ENCODE measurements at regions not wholly inside any gene's neighbourhood (a gene's known extent, or its start where the extent isn't known, plus 50 kb on each side); places are given as distances from the start of the nearest gene placed in this dataset.
A peak's percentile ranks its signal among the peaks of the same experiment; 100 is the strongest.
"Not testable (repeated sequence)": the region's sequence is repeated elsewhere in the genome, so short reads cannot be mapped to it uniquely, and the experiment has no call there.

GRCh38 chr3:143179603-143180002 is 60.0 kb downstream of the CHST2 start:
- no peaks in the 10 kb centered on the region for H3K36me3 Mint-ChIP-seq
- no peak overlapping the region for H3K4me3 Mint-ChIP-seq
- peaks cover 0 to 2% (median 2%) of the 10 kb centered on the region in 3 donors for H3K27me3 Mint-ChIP-seq (ENCODE audit: low read depth in 3 of 3)
- no peaks in the 10 kb centered on the region for H3K27me3 ChIP-seq (ENCODE audit: control insufficient read depth in 2 of 2, insufficient read depth in 2 of 2, low read length in 2 of 2)
- H2AFZ ChIP-seq (ENCODE audit: insufficient read depth, low read depth, low read length, poor library complexity, severe bottlenecking): no peak overlapping the region
- peaks cover 0 to 5% (median 2%) of the 10 kb centered on the region in 7 donors for H3K9me3 Mint-ChIP-seq
- no peak overlapping the region for H3K4me3 ChIP-seq (replicated peaks in 1 of 3; ENCODE audit: low read depth in 2 of 3, low read length in 3 of 3)
- H3K4me1 ChIP-seq (ENCODE audit: control insufficient read depth in 1 of 2, insufficient read depth in 2 of 2, low read length in 2 of 2): peaks cover 22 to 38% of the 10 kb centered on the region in 2 donors
- WGBS (ENCODE audit: insufficient coverage): 46% methylated on average over 2 of the region's 5 CpGs
- H3K36me3 ChIP-seq (replicated peaks in 1 of 2; ENCODE audit: control insufficient read depth in 1 of 2, insufficient read depth in 2 of 2, low read length in 2 of 2): no peaks in the 10 kb centered on the region
- no peaks in the 10 kb centered on the region for H4K20me1 ChIP-seq (ENCODE audit: insufficient read depth, low read length)
- H3K27ac ChIP-seq (ENCODE audit: low read depth in 1 of 2, low read length in 2 of 2): no peak overlapping the region
- H3K79me2 ChIP-seq (ENCODE audit: insufficient read depth, low read length): no peaks in the 10 kb centered on the region
- no peak overlapping the region for H3K9ac ChIP-seq (ENCODE audit: insufficient read depth, low read length, poor library complexity, severe bottlenecking)
- no peak for TF ChIP-seq CTCF (IDR thresholded peaks at IDR 0.05)
- intact Hi-C loops (cut with micrococcal nuclease): no loop called here
- peak overlapping the region in 2 of 7 donors; percentile 24 to 63 for H3K27ac Mint-ChIP-seq
- peaks cover 39% of the 10 kb centered on the region for H3K4me1 Mint-ChIP-seq
- no peak overlapping the region for H3K4me2 ChIP-seq (replicated peaks; ENCODE audit: extremely low read depth, low read length, poor library complexity, severe bottlenecking)
- H3K9me3 ChIP-seq (replicated peaks in 1 of 2; ENCODE audit: control insufficient read depth in 1 of 2, insufficient read depth in 1 of 2, low read length in 2 of 2): no peaks in the 10 kb centered on the region
- no peak for DNase-seq

- H4K20me1 ChIP-seq (ENCODE audit: insufficient read depth, low read length); H3K27ac Mint-ChIP-seq; H3K79me2 ChIP-seq (ENCODE audit: insufficient read depth, low read length); H3K4me3 ChIP-seq (replicated peaks in 1 of 3; ENCODE audit: low read depth in 2 of 3, low read length in 3 of 3); intact Hi-C loops (cut with micrococcal nuclease); H3K27ac ChIP-seq (ENCODE audit: low read depth in 1 of 2, low read length in 2 of 2); H3K4me3 Mint-ChIP-seq; H3K27me3 Mint-ChIP-seq (ENCODE audit: low read depth in 3 of 3); H3K9me3 ChIP-seq (replicated peaks in 1 of 2; ENCODE audit: control insufficient read depth in 1 of 2, insufficient read depth in 1 of 2, low read length in 2 of 2); DNase-seq; H3K4me2 ChIP-seq (replicated peaks; ENCODE audit: extremely low read depth, low read length, poor library complexity, severe bottlenecking); H2AFZ ChIP-seq (ENCODE audit: insufficient read depth, low read depth, low read length, poor library complexity, severe bottlenecking); H3K27me3 ChIP-seq (ENCODE audit: control insufficient read depth in 2 of 2, insufficient read depth in 2 of 2, low read length in 2 of 2); H3K36me3 ChIP-seq (replicated peaks in 1 of 2; ENCODE audit: control insufficient read depth in 1 of 2, insufficient read depth in 2 of 2, low read length in 2 of 2); H3K36me3 Mint-ChIP-seq; H3K9ac ChIP-seq (ENCODE audit: insufficient read depth, low read length, poor library complexity, severe bottlenecking); H3K9me3 Mint-ChIP-seq: not testable (repeated sequence)
- H3K4me1 ChIP-seq (ENCODE audit: control insufficient read depth in 1 of 2, insufficient read depth in 2 of 2, low read length in 2 of 2): peaks cover 22 to 38% of the 10 kb centered on the region in 2 donors
- H3K4me1 Mint-ChIP-seq: peaks cover 39% of the 10 kb centered on the region
- WGBS (ENCODE audit: insufficient coverage): no CpG with 5 or more reads among the region's 2 CpGs
Measured at GRCh38 chr3:143180860-143181259, 61.3 kb downstream of the CHST2 start.

- H3K4me3 Mint-ChIP-seq; H3K27me3 Mint-ChIP-seq (ENCODE audit: low read depth in 3 of 3); H2AFZ ChIP-seq (ENCODE audit: insufficient read depth, low read depth, low read length, poor library complexity, severe bottlenecking); H4K20me1 ChIP-seq (ENCODE audit: insufficient read depth, low read length); H3K27ac ChIP-seq (ENCODE audit: low read depth in 1 of 2, low read length in 2 of 2); DNase-seq; H3K4me2 ChIP-seq (replicated peaks; ENCODE audit: extremely low read depth, low read length, poor library complexity, severe bottlenecking); intact Hi-C loops (cut with micrococcal nuclease); H3K9me3 ChIP-seq (replicated peaks in 1 of 2; ENCODE audit: control insufficient read depth in 1 of 2, insufficient read depth in 1 of 2, low read length in 2 of 2); H3K27ac Mint-ChIP-seq; H3K9me3 Mint-ChIP-seq; H3K27me3 ChIP-seq (ENCODE audit: control insufficient read depth in 2 of 2, insufficient read depth in 2 of 2, low read length in 2 of 2); H3K36me3 ChIP-seq (replicated peaks in 1 of 2; ENCODE audit: control insufficient read depth in 1 of 2, insufficient read depth in 2 of 2, low read length in 2 of 2); H3K9ac ChIP-seq (ENCODE audit: insufficient read depth, low read length, poor library complexity, severe bottlenecking); H3K36me3 Mint-ChIP-seq; H3K79me2 ChIP-seq (ENCODE audit: insufficient read depth, low read length); H3K4me3 ChIP-seq (replicated peaks in 1 of 3; ENCODE audit: low read depth in 2 of 3, low read length in 3 of 3): not testable (repeated sequence)
- peaks cover 22 to 38% of the 10 kb centered on the region in 2 donors for H3K4me1 ChIP-seq (ENCODE audit: control insufficient read depth in 1 of 2, insufficient read depth in 2 of 2, low read length in 2 of 2)
- no CpG with 5 or more reads among the region's 1 CpG for WGBS (ENCODE audit: insufficient coverage)
- peaks cover 39% of the 10 kb centered on the region for H3K4me1 Mint-ChIP-seq
Measured at GRCh38 chr3:143181977-143182376, 62.4 kb downstream of the CHST2 start.
